NCI-H82 (cell line): ENCODE measurements at regions not wholly inside any gene's neighbourhood (a gene's known extent, or its start where the extent isn't known, plus 50 kb on each side); places are given as distances from the start of the nearest gene placed in this dataset.

ENCODE experiments used
- DNase-seq: peaks from one replicate; lab custom pipeline; 2025; lab: John Stamatoyannopoulos, UW

DNA sequence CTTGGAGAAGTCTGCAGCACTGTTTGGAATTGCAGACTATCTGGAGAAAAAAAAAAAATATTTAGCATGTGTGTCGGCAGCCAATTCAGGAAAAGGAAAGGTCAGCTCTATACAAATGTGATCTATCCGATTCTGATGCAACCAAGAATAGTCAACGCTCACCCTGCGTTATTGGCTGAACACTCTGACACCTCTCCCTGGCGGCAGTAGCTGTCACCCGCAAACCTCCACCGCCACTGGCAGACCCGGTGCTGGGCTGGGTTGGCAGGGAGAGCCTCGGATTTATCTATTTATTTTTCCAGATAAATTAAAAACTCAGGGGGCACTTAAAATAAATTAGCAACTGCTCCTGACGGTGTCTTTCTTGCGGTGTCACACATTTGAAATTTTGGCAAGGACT, 409.7 kb downstream of the VRK1 start:
- DNase-seq, result no peak

DNA sequence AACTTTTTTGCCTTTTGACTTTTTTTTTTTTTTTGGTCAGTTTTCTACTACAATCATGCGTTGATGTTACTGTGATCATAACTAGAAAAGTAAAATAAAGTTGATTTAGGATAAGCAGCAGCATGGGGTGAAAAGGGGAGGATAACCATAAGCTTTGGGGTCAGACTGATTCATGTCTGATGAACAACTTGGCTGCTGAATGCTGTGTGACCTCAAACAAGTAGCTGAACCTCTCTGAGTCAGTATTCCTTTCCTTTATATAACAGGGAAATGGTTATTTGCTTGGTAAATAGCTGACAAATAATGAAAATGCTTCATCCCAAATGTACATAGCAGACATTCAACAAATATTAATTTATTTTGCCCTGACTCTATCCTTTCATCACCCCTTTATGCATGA, 413.0 kb downstream of the VRK1 start:
- DNase-seq, result no peak

GRCh38 chr14:97212399-97212798, 415.2 kb downstream of the VRK1 start:
- DNase-seq, result no peak

- DNase-seq, result no peak
Measured at GRCh38 chr14:97213720-97214119, 416.5 kb downstream of the VRK1 start.

DNA sequence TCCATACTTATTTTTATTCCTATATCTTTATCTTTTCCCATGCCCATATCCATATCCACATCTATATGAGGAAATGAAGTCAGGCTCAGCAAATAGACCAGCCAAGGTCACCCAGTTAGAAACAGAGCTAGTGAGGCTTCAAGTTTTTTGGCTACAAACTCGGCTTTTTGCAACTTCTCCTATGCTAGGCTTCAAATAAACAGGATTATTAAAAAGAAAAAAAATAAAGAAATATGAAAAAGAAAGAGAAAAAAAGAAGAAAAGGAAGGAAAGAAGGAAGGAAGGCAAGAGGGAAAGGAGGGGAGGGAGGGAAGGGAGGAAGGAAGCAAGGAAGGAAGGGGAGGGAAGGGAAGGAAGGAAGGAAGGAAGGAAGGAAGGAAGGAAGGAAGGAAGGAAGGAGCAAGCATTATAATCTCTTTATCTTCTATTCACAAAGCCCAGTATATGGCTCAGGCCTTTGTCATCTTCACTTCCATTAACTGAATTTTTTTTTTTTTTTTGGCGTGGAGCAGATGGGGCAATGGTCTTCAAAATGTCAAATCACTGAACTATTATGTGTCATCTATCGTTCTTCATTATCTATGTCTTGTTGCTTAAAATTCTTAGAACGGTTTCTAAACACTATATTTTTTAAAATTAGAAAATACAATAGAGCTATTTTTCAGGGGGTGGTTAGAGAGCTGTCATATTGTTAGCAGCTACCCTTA, 418.2 kb downstream of the VRK1 start:
- no peak for DNase-seq

DNA sequence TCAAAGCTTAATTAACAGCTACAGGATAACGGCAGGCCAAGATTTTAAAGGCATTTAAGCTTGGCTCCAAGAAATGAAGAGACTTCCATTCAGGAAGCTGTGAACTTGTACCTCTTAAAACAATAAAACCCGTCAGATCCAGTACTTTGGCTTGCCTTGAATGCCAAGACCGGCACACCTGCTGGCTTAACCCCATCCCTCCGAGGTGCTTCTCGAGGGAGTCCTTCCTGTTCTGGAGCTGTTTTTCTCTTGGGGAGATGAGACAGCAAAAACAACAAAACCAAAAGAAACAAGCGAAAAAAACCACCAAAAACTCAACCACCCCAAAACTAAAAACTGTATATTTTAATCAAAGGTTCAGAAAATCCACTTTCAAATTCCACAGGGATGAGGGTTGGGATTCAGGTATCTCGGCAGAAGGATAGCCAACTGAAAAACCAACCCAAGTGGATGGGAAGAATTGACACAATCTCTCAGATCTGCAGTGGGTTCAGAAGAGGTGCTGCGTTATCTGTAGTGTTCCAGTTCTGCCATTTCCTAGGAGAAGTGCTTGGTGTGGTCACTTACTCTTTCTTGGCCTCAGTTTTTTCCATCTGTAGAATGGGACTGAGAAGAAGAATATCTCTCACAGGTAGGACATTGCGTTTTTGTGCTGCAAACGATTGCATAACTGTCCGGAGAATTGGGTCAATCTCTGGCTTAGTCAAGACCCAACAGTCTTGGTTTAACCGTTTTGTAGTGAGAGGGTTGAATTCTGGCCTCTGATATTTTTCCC, 420.1 kb downstream of the VRK1 start:
- no peak for DNase-seq

DNA sequence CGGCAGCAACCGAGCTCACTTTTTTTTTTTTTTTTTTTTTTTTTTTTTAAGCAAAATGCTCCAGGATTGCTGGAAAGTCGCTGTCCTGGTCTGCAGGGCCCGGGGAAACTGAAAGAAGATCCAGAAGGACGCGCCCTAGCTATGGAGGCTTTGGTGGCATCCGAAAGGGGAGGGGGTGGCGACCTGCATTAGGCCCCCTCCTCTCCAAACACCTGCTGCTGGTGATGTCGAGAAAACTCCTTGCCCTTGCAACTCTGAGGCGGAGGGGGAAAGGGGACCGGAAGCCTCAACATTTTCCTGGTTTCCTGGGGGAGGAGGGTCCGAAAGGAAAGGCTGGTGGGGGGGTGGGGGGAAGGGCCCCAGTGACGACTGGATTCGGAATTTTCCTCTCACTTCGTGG, 421.1 kb downstream of the VRK1 start:
- DNase-seq, result no peak

GRCh38 chr14:97218691-97219430, 421.7 kb downstream of the VRK1 start:
- DNase-seq, result no peak

DNA sequence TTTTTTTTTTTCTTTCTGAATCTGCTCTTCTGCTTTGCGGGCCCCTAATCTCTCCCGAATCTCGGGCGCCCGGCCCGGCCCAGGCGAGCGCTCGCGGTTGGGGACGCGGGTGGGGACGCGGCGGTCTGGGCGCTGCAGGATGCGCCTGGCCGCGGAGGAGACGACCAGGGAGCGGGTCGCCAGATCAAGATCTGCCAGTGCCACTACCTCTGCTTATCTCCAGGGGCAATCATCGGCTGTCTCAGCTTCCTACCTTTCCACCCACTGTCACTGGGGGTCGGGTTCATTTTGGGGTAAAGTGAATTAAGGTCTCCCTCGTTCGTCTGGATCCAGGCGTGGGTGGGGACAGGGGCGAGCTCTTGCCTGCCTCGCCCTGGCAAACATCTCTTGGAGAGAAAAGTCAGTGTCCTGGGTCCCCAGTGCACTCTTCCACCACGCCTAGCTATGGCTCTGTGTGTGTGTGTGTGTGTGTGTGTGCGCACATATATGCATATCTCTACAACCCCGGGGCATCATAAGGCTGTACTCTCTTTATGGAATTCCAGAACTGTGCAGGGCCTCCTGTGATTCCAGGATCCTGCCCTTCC, 422.3 kb downstream of the VRK1 start:
- no peak for DNase-seq

- DNase-seq, result no peak
Measured at GRCh38 chr14:97221572-97222285, 424.5 kb downstream of the VRK1 start.

DNA sequence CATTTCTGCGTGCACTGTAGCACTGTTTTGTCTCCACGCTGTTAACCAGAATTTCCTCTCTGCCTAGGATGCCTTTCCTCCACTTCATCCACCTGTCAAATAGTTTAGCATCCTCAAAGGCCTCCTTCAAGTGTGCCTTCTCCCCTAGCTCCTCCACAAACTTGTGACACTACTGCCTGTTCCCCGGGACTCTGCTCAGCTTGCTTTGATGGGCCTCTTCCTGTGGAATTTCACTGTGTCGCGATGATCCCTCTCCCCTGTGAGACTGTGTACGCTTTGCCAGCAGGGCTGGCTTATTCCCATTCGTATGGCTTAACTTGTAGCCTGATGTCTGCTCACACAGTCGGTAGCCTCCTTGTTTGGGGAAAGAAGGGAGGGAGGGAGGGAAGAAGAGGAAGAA, 426.8 kb downstream of the VRK1 start:
- no peak for DNase-seq

DNA sequence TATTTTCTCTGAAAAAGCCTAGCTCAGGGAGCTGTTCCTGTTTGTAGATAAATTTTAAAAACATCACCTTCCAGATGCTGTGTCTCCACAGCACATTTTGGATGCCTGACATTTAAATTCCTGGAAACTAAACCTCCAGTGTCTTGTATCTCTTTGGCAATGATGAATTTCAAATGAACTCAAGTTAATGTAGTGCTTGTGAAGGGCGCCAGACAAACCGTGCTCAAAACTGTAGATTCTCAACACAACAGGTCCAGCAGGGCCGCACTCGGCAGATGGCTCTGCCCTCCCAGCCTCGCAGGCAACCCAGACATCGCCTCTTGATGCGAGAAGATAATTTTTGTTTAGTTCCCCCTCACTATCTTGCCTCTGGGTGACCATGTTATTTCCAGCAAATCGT, 432.9 kb downstream of the VRK1 start:
- DNase-seq, result peak; percentile 67

DNA sequence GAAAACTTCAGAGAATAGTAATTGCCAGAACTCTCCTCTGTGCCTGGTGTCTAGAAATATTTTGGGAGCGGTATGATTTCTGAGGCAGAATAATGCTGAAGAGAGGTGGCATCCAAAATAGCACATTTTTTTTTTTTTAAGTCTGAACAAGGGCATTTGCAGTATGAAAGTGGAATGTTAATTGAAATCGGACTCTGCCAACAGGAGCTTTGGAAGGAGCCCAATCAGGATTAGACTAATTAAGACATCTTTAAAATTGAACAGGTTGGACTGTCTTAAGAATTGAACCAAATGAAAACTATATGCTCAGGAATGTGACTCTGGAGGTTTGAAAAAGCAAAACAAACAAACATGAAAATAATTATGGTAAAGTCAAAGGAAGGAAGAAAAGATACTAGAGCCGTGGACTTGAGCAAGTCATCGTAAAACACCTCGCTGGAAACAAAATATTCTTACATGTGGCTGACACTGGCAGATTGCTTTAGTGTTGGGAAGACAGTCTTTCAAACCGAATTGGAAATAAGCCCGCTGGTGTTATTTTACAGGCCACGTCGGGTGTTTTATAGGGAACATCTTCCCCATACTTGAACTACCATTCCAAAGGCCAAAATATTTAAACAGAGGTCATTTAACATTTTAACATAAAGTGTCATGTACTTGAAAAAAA, 436.3 kb downstream of the VRK1 start:
- DNase-seq, result peak; percentile 14

GRCh38 chr14:97246648-97247047, 449.5 kb downstream of the VRK1 start:
- DNase-seq, result no peak

DNA sequence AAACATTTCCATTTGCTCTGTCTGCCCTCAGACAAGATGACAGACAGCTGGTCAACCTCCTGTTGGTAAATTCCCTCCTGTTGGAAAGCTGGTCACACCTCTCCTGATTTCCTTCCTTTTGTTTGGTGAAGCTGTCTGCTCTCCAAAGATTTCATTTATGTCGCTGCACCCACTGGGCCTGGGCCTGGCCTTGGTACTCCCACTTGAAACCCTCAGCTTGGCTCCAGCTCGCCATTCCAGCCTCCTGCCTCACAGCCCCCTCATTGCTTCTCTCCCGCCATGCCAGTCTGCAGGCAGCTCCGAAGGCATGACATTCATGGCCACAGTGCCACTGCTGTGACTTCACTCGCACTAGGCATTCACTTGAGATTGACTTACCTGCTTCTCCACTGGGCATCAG, 451.8 kb downstream of the VRK1 start:
- no peak for DNase-seq

GRCh38 chr14:97250931-97251330, 453.7 kb downstream of the VRK1 start:
- no peak for DNase-seq

GRCh38 chr14:97251491-97252155, 454.4 kb downstream of the VRK1 start:
- DNase-seq, result peak; percentile 28

- DNase-seq, result no peak
Measured at GRCh38 chr14:97253756-97254155, 456.6 kb downstream of the VRK1 start.

- no peak for DNase-seq
Measured at GRCh38 chr14:97262336-97262735, 465.2 kb downstream of the VRK1 start.

- no peak for DNase-seq
Measured at GRCh38 chr14:97264516-97265230, 467.5 kb downstream of the VRK1 start.
